Thyroid gland (tissue), 4 donors: ENCODE measurements at regions not wholly inside any gene's neighbourhood (a gene's known extent, or its start where the extent isn't known, plus 50 kb on each side); places are given as distances from the start of the nearest gene placed in this dataset.

Source experiments
- DNase-seq, 2 donors: peaks; one replicate each; pipeline ENCODE4 v3.0.0-alpha.2; 2019
- H3K27ac ChIP-seq, 3 donors: fragments of 200-600 bp; sonication (generic); 1 replicate in 2 of 3; 2 replicates in 1 of 3; pipeline ENCODE4 v1.5.1; 2016 to 2019; ENCODE audit warnings: mild to moderate bottlenecking in 1 of 3, moderate library complexity in 1 of 3
- H3K27me3 ChIP-seq: fragments of 200-600 bp; sonication (generic); one replicate; pipeline ENCODE4 v1.5.1; 2019
- H3K36me3 ChIP-seq, 2 donors: fragments of 200-600 bp; sonication (generic); one replicate each; pipeline ENCODE4 v1.5.1; 2016 to 2019
- H3K4me1 ChIP-seq, 2 donors: fragments of 200-600 bp; sonication (generic); one replicate each; pipeline ENCODE4 v1.5.1; 2017 to 2019
- H3K4me3 ChIP-seq, 3 donors: fragments of 200-600 bp; sonication (generic); replicated peaks in 1 of 3; 1 replicate in 2 of 3; 2 replicates in 1 of 3; pipeline ENCODE4 v1.5.1; 2016; ENCODE audit warnings: mild to moderate bottlenecking in 1 of 3
- H3K9me3 ChIP-seq: fragments of 200-600 bp; sonication (generic); one replicate; pipeline ENCODE4 v1.5.1; 2017
- CTCF ChIP-seq, 6 experiments: fragments of 200-600 bp in 3 of 6; fragments of 450-650 bp in 3 of 6; sonication (generic) in 3 of 6; IDR thresholded peaks; one replicate each; pipeline ENCODE4 v1.5.1; 2016 to 2019; ENCODE audit warnings: antibody characterized with exemption in 6 of 6, mild to moderate bottlenecking in 2 of 6, inconsistent platforms in 1 of 6, moderate library complexity in 1 of 6
- POLR2A ChIP-seq, 2 donors: fragments of 450-650 bp; IDR thresholded peaks; one replicate each; pipeline ENCODE4 v1.6.1; 2017; ENCODE audit warnings: antibody characterized with exemption in 2 of 2, mild to moderate bottlenecking in 2 of 2, moderate library complexity in 1 of 2
- WGBS, 2 donors: methylation state at CpG; one replicate each; pipeline ENCODE4 v1.1.5; 2017; 5-methylcytosine and 5-hydroxymethylcytosine counted together
- intact Hi-C: fragments of 100-400 bp; cut with DNase I; formaldehyde crosslinking; loops from one replicate; pipeline ENCODE4 v1.15.1; 2023

GRCh38 chr15:93330912-93331544, 242.0 kb upstream of the RGMA start:
- H3K4me1 ChIP-seq, result no peaks in the 10 kb centered on the region
- intact Hi-C loops, result no loop called here

GRCh38 chr15:93327364-93327763, 238.4 kb upstream of the RGMA start:
- 56 to 59% methylated on average over 2 of the region's 2 CpGs for WGBS, 2 donors
- no peak overlapping the region for H3K4me3 ChIP-seq

More at GRCh38 chr15:93330912-93331544, 242.0 kb upstream of the RGMA start:
- no peak overlapping the region for H3K4me3 ChIP-seq
- no peak overlapping the region for H3K27ac ChIP-seq
- H3K9me3 ChIP-seq, result no peaks in the 10 kb centered on the region
- no peaks in the 10 kb centered on the region for H3K36me3 ChIP-seq
- TF ChIP-seq CTCF (IDR thresholded peaks at IDR 0.05) (no peak), POLR2A (IDR thresholded peaks at IDR 0.05) (no peak)
- no peaks in the 10 kb centered on the region for H3K27me3 ChIP-seq
- 74 to 76% methylated on average over 6 of the region's 6 CpGs for WGBS, 2 donors
- DNase-seq, result no peak

GRCh38 chr15:93324186-93324975, 235.4 kb upstream of the RGMA start:
- H3K36me3 ChIP-seq, result no peaks in the 10 kb centered on the region
- DNase-seq, result no peak
- H3K27ac ChIP-seq, result no peak overlapping the region
- 77 to 82% methylated on average over 5 of the region's 5 CpGs for WGBS, 2 donors
- no peak overlapping the region for H3K4me3 ChIP-seq
- H3K9me3 ChIP-seq, result no peaks in the 10 kb centered on the region
- intact Hi-C loops, result no loop called here
- no peaks in the 10 kb centered on the region for H3K4me1 ChIP-seq
- TF ChIP-seq CTCF (IDR thresholded peaks at IDR 0.05) (no peak), POLR2A (IDR thresholded peaks at IDR 0.05) (no peak)
- no peaks in the 10 kb centered on the region for H3K27me3 ChIP-seq

More at GRCh38 chr15:93327364-93327763, 238.4 kb upstream of the RGMA start:
- TF ChIP-seq POLR2A (IDR thresholded peaks at IDR 0.05), result no peak
- intact Hi-C loops, result no loop called here
- Histone ChIP-seq H3K27ac (no peak overlapping the region), H3K36me3 (no peaks in the 10 kb centered on the region), H3K4me1 (no peaks in the 10 kb centered on the region), H3K27me3 (no peaks in the 10 kb centered on the region), H3K9me3 (no peaks in the 10 kb centered on the region)
- no peak for DNase-seq

GRCh38 chr15:93321881-93322282, 232.9 kb upstream of the RGMA start:
- H3K27ac ChIP-seq, result no peak overlapping the region
- H3K27me3 ChIP-seq, result no peaks in the 10 kb centered on the region
- H3K4me3 ChIP-seq, result no peak overlapping the region
- intact Hi-C loops, result no loop called here
- H3K9me3 ChIP-seq, result no peaks in the 10 kb centered on the region
- DNase-seq, result no peak
- H3K36me3 ChIP-seq, result no peaks in the 10 kb centered on the region
- no peak for TF ChIP-seq POLR2A (IDR thresholded peaks at IDR 0.05)
- TF ChIP-seq CTCF (IDR thresholded peaks at IDR 0.05), result no peak
- H3K4me1 ChIP-seq, result no peaks in the 10 kb centered on the region
- 47 to 56% methylated on average over 9 of the region's 9 CpGs for WGBS, 2 donors

- no peak for DNase-seq
- TF ChIP-seq POLR2A (IDR thresholded peaks at IDR 0.05) (no peak), CTCF (IDR thresholded peaks at IDR 0.05) (no peak)
- 85 to 87% methylated on average over 19 of the region's 19 CpGs for WGBS, 2 donors
- Histone ChIP-seq H3K9me3 (no peaks in the 10 kb centered on the region), H3K4me3 (no peak overlapping the region), H3K4me1 (no peaks in the 10 kb centered on the region), H3K27me3 (no peaks in the 10 kb centered on the region), H3K27ac (no peak overlapping the region), H3K36me3 (no peaks in the 10 kb centered on the region)
- intact Hi-C loops, result no loop called here
These were observed 230.3 kb upstream of the RGMA start for GRCh38 chr15:93319121-93319814.
